Left ventricle myocardium superior (tissue), 1 donor: ENCODE measurements at regions not wholly inside any gene's neighbourhood (a gene's known extent, or its start where the extent isn't known, plus 50 kb on each side); places are given as distances from the start of the nearest gene placed in this dataset.
"Not testable (repeated sequence)": the region's sequence is repeated elsewhere in the genome, so short reads cannot be mapped to it uniquely, and the experiment has no call there.

ENCODE experiments used
- ATAC-seq: fragments of 200-7000 bp; cut with Tn5 transposase; one replicate; pipeline ENCODE4 v1.9.1; 2020; ENCODE audit warnings: mild to moderate bottlenecking, moderate library complexity
- DNase-seq: peaks from one replicate; pipeline ENCODE4 v3.0.0-alpha.2; 2020
- intact Hi-C: fragments of 100-400 bp; cut with micrococcal nuclease; formaldehyde crosslinking; loops from one replicate; pipeline ENCODE4 v1.11.0; 2022
- donor health status: DM: no; HTN: yes; CAD: no; lungs with severe emphysema.

DNA sequence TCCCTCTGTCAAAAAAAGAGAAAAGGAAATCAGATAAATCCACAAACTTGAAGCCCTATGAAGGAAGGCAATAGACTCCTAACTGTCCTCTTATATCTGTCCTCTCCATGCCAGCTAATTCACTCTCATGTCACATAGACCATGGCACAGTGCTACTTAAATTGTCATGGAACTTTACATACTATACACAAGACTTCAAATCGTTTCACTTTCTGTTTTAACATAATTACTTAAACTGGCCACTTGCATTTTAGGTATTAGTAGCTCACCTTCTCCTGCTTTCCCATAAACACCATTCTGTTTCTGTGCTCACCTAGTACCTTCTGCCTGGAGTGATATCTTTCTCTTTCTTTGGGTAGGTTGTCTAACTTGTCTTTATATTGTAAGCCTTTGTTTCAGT, 816.7 kb upstream of the KIF2B start:
- DNase-seq (no peak), ATAC-seq (no peak)
- intact Hi-C loops, result no loop called here

DNA sequence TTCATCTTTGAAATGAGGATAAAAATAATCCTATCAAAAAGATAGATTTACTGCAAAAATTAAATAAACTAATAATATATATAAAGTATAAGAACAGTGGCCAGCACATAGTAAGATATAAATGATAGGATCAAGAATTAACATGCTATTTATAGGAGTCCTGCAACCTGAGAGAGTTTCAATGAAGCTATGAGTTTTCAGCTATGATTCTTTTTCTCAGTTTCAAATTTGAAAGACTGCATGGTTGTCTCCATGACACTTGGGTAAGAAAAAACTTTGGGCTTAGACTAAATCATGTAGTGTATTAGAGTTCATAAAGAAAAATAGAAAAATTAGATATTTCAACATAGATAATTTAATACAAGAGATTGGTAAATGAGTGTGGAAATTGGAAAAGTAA, 817.8 kb upstream of the KIF2B start:
- intact Hi-C loops, result no loop called here

GRCh38 chr17:52995881-52996280, 826.8 kb upstream of the KIF2B start:
- ATAC-seq, result no peak
- intact Hi-C loops, result no loop called here
- no peak for DNase-seq

More for the DNA sequence above, 817.8 kb upstream of the KIF2B start:
- DNase-seq, result no peak
- no peak for ATAC-seq

DNA sequence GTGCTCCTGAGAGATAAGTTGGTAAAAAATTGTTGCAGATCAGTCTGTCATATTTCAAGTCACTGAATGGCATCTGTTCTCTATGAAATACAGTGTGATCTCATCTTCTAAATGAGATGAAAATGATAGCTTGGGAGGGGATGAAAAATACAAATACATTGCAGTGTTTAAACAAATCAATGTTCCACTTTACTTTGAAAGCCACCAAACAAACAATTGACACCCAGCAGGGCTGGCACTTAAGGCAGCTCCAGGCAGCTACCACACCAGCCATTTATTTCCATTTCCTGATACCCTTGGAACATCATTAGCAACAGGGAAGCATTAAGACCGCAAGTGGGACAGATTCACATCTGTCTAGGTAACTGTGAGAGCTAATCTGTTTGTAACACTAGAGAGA, 827.6 kb upstream of the KIF2B start:
- DNase-seq (no peak), ATAC-seq (no peak)
- intact Hi-C loops, result no loop called here

GRCh38 chr17:52986056-52986662, 827.6 kb upstream of the CA10 start:
- DNase-seq (no peak), ATAC-seq (no peak)
- intact Hi-C loops, result no loop called here

- intact Hi-C loops, result no loop called here
- ATAC-seq (no peak), DNase-seq (no peak)
These were observed 823.8 kb upstream of the CA10 start for GRCh38 chr17:52982331-52982730.

DNA sequence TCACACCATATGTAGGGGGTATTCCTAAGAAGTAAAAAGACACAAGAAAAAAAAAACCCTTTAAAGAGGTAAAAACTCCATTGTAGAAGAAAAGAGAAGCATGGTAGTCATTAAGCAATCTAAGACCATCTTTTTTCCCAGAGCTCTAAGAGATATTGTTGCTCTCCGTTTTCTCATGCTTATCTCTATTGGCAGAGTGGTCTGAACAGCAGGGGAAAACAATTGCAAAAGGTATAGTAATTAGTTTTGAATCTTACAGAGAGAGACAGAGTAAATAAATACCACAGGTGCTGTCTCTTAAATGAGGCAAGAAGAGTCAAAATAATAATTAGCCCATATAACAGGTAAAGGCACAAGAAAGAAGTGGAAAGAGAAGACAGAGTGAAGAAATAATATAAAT, 821.4 kb upstream of the CA10 start:
- DNase-seq, result no peak
- ATAC-seq, result no peak
- intact Hi-C loops, result no loop called here

DNA sequence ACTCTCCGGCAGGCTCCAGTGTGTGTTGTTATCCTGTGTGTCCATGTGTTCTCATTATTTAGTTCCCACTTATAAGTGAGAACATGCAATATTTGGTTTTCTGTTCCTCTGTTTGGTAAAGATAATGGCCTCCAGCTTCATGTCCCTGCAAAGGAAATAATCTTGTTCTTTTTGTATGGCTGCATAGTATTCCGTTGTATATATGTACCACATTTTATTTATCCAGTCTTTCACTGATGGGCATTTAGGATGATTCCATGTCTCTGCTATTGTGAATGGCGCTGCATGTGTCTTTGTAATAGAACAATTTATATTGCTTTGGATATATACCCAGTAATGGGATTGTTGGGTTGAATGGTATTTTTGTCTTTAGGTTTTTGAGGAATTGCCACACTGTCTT, 807.3 kb upstream of the CA10 start:
- intact Hi-C loops, result no loop called here
- DNase-seq (no peak), ATAC-seq (no peak)

GRCh38 chr17:52961751-52962150, 803.2 kb upstream of the CA10 start:
- ATAC-seq, DNase-seq, intact Hi-C loops: not testable (repeated sequence)

DNA sequence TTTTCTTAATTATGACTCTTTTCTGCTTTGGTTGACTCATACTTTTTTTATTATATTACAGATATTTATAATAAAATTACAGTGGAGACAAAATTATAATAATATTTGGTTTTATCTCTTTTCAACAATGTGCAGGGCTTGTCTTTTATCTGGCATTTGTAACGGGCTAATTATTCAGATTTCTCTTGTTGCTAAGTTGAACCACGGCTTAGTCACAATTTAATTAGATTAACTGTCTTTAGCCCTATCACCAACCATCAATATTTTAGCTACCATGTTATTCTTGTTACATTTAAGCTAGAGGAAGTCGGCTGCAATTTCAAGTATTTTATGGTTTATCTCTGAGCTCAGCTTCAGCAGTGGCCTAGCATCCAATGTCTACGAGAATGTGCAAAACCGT, 798.9 kb upstream of the CA10 start:
- ATAC-seq (no peak), DNase-seq (no peak)
- intact Hi-C loops, result no loop called here

GRCh38 chr17:52947418-52947817, 788.9 kb upstream of the CA10 start:
- intact Hi-C loops, result no loop called here
- DNase-seq, result no peak
- ATAC-seq, result no peak

- ATAC-seq, result no peak
- DNase-seq, result no peak
- intact Hi-C loops, result no loop called here
These were observed 780.2 kb upstream of the CA10 start for GRCh38 chr17:52938623-52939230.

DNA sequence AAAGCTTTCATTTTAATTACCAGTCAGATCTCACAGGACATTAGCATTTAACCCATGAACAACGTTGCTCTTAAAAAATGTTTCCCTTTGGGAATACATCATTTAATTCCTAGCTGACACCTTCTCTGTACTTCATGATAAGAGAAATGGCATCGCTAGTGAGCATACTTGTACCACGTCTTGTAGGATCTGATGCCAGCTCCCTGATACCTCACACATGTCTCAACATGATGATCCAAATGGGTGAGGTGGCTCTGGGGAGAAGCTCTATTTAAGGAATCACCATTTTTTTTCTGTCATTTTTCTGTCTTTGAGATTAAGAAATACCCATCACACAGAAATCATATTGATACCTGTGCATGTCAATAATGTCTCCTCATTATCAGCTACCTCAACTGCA, 772.1 kb upstream of the CA10 start:
- intact Hi-C loops, result no loop called here
- ATAC-seq (no peak), DNase-seq (no peak)

- no peak for DNase-seq
- no peak for ATAC-seq
- intact Hi-C loops, result no loop called here
These were observed 771.6 kb upstream of the CA10 start for GRCh38 chr17:52930145-52930544.

DNA sequence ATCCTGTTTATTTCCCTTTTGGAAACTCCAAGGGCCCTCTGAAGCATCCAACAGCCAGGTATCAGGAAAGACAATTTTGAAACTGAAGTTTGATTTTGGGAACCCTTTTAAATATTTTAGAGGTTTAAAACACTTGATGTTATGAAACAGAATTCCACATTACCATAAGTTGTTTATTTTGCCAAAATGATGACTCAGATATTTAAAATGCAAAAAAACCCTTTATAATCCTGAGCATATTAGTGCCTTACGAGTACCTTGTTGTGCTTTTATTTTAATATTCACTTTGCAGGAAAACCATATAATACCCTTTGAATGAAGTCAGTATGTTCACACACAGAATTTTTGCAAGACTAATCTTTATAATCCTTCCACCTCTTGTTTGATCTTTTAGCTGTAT, 765.1 kb upstream of the CA10 start:
- DNase-seq (no peak), ATAC-seq (no peak)
- intact Hi-C loops, result no loop called here

DNA sequence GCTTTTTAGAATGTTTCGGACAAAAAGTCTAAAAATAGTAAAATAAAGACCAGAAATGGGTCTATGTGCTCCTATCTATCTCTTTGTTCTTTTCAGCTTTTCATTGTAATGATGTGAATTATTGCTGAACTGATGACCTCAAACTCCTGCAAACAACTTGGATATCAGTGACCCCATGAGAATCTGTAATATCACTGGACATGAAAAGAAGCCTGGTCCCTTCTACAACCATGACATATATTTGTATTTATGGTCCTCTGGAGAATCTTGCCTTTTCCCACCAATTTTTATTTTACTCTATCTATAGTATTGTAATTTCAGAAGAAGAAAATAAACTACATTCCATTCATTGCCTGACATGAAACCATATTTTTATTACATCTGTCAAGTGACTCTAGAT, 740.7 kb upstream of the CA10 start:
- no peak for ATAC-seq
- intact Hi-C loops, result no loop called here

DNA sequence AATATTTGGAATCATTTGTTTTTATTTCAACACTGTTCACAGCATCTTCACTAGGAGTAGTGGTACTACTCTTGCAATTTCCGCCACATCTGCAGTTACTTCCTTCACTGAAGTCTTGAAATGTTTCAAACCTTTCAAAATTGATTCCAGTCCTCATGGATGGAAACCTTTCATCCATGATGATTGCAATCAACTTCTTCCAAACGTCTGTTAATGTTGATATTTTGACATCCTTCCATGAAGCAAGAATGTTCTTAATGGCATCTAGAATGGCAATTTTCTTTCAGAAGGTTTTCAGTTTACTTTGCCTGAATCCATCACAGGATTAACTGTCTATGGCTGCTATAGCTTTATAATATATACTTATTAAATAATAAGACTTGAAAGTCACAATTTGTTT, 736.8 kb upstream of the CA10 start:
- ATAC-seq, result no peak
- intact Hi-C loops, result no loop called here
- DNase-seq, result no peak

More for the DNA sequence above, 740.7 kb upstream of the CA10 start:
- no peak for DNase-seq

- ATAC-seq, result no peak
- DNase-seq, result no peak
- intact Hi-C loops, result no loop called here
These were observed 733.8 kb upstream of the CA10 start for GRCh38 chr17:52892334-52892733.

DNA sequence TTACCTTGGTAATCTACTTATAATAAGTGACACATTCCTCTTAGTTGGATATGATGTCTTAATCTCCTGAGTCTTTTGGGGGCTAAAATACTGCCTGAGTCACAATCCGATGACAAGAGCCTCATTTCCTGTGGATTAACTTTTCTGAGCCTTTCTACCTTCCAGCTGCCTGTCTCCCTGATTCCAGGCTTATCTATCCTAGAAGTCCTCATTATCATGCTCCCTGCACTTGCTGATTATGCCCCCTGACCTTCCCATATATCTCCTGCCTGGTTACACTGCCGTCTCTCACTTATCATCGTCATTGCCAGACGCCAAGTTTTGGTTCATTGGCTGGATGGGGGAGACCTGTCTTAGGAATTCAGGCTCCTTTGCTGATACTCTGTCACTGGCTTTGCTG, 727.4 kb upstream of the CA10 start:
- intact Hi-C loops, result no loop called here
- DNase-seq (no peak), ATAC-seq (no peak)

DNA sequence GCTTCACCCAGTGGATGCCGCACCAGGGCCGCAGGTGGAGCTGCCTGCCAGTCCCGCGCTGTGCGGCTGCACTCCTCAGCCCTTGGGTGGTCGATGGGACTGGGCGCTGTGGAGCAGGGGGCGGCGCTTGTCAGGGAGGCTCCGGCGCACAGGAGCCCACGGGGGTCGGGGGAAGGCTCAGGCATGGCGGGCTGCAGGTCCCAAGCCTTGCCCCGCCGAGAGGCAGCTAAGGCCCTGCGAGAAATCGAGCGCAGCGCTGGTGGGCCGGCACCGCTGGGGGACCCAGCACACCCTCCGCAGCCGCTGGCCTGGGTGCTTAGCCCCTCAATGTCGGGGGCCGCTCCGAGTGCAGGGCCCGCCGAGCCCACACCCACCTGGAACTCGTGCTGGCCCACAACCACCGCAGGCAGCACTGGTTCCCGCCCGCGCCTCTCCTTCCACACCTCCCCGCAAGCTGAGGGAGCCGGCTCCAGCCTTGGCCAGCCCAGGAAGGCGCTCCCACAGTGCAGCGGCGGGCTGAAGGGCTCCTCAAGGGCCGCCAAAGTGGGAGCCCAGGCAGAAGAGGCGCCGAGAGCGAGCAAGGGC, 725.5 kb upstream of the CA10 start:
- intact Hi-C loops, DNase-seq, ATAC-seq: not testable (repeated sequence)

- intact Hi-C loops, DNase-seq, ATAC-seq: not testable (repeated sequence)
These were observed 688.3 kb upstream of the CA10 start for GRCh38 chr17:52846767-52847166.
